ENCODE measurements at regions not wholly inside any gene's neighbourhood (a gene's known extent, or its start where the extent isn't known, plus 50 kb on each side); places are given as distances from the start of the nearest gene placed in this dataset.

DNA sequence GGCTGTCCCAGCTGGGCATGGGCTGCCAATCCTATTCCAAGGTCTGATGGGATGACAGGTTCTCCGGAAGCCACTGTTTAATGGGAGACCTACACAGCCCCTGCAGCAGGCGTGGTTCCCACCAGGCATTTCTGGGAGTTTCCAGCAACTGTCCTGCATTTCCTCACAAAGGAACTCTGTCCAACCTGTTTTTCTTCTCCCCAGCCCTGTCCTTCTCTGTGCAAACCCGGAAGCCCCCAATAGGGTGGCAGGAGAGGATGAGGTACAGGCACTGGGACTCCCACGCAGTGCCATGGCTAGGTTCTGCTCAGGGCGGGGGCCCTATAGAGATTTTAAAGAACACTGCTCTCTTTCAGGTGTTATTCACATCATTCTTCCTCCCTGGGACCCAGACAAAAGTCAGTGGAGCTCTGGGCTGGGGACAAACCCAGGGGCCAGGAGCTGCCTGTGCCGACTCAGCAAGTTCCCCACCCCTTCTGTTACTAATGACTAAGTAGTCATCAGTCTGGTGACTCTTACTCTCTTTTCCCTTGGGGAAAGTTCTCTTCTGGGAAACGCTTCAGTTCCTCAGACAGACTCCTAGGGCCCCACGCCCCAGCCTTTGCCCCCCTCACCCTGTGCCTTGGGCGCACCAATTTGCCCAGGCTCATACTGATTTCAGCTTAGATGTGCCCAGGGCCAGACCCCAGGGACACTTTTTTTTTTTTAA lies 97.7 kb downstream of the CD47 start:
- peak overlapping the region; percentile 66 for H3K9ac ChIP-seq
- DNase-seq: peak; percentile 91
- 0 out of 2 replicates have a peak, but pooled peaks cover 4% of the 10 kb centered on the region for H3K9me2 ChIP-seq (ENCODE audit: insufficient read depth)
- peaks cover 26% of the 10 kb centered on the region for H3K4me1 ChIP-seq (ENCODE audit: insufficient read depth)
- in situ Hi-C loops (cut with MboI): no loop called here
- no peaks in the 10 kb centered on the region for H3K36me3 ChIP-seq (ENCODE audit: low read depth)
- peaks cover 25% of the 10 kb centered on the region for H3F3A ChIP-seq (ENCODE audit: insufficient read depth)
- no peak overlapping the region for H2AFZ ChIP-seq
- H3K27me3 ChIP-seq (replicated peaks; ENCODE audit: insufficient read depth): no peaks in the 10 kb centered on the region
- H3K4me3 ChIP-seq: peak overlapping the region; percentile 42; the same call in 1 of the 2 replicates
- H3K9me3 ChIP-seq (ENCODE audit: low read depth): no peaks in the 10 kb centered on the region
- H3K27ac ChIP-seq: peak overlapping the region; percentile 75
- 55 to 56% methylated on average over 9 of the region's 9 CpGs for WGBS, 2 experiments (ENCODE audit: low coverage in 1 of 2, low lambda C conversion rate in 2 of 2, missing lambda C conversion rate in 2 of 2)
- TF ChIP-seq EZH2phosphoT487 (IDR thresholded peaks at IDR 0.05; ENCODE audit: insufficient read depth, low read depth): no peak
- no peak for TF ChIP-seq EZH2 (IDR thresholded peaks at IDR 0.05; ENCODE audit: insufficient read depth, poor library complexity, severe bottlenecking)
- H3K4me2 ChIP-seq (ENCODE audit: unreplicated experiment): peak overlapping the region; percentile 55
- H3K79me2 ChIP-seq (ENCODE audit: insufficient read depth): no peaks in the 10 kb centered on the region
- no peaks in the 10 kb centered on the region for H4K20me1 ChIP-seq (ENCODE audit: insufficient read depth)

DNA sequence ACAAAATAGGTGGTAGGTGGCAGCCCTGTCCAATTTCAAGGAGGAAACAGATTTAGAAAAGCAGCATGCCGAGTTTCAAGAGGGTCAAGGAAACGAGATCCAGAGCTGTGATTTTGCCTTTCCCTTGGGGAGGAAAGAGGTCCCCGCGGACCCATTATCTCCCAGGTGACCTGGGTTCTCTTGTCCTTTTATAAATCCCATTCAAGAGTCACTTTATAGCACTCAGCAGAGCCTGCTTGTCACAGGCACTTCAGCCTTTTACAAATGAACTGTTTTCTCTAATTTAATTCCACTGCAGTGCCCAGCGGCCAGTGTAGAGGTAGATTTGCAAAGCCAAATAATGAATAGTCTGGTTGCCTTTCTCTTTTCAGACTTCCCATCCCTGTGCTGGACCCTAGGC lies 99.9 kb downstream of the CD47 start:
- Histone ChIP-seq H3F3A (ENCODE audit: insufficient read depth) (peaks cover 47% of the 10 kb centered on the region), H2AFZ (no peak overlapping the region), H3K4me1 (ENCODE audit: insufficient read depth) (peaks cover 43% of the 10 kb centered on the region), H3K27me3 (replicated peaks; ENCODE audit: insufficient read depth) (no peaks in the 10 kb centered on the region), H4K20me1 (ENCODE audit: insufficient read depth) (no peaks in the 10 kb centered on the region), H3K36me3 (ENCODE audit: low read depth) (no peaks in the 10 kb centered on the region), H3K4me2 (ENCODE audit: unreplicated experiment) (no peak overlapping the region), H3K9me2 (ENCODE audit: insufficient read depth) (0 out of 2 replicates have a peak, but pooled peaks cover 4% of the 10 kb centered on the region), H3K9me3 (ENCODE audit: low read depth) (no peaks in the 10 kb centered on the region), H3K9ac (no peak overlapping the region), H3K4me3 (no peak overlapping the region), H3K27ac (no peak overlapping the region), H3K79me2 (ENCODE audit: insufficient read depth) (no peaks in the 10 kb centered on the region)
- DNase-seq: no peak
- 94 to 100% methylated on average over 5 of the region's 5 CpGs for WGBS, 2 experiments (ENCODE audit: low coverage in 1 of 2, low lambda C conversion rate in 2 of 2, missing lambda C conversion rate in 2 of 2)
- in situ Hi-C loops (cut with MboI): no loop called here
- TF ChIP-seq EZH2phosphoT487 (IDR thresholded peaks at IDR 0.05; ENCODE audit: insufficient read depth, low read depth): no peak

DNA sequence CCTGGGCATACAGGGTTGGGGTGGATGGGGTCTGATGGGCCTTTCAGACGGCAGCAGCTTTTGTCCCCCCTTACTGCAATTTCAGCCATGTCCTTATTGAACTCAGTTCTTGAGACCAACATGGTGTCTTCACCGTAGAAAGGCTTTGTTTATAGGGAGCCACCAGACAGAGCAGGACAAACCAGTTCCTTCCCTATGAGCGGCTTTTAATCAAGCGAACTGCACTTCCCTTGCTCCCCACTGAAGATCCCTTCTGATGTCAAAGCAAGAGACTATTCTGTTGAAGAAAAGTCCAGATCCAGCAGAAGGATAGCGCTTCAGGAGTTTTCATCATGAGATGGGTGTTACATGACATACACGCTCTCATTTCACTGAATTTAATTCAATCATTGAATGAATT lies 100.4 kb downstream of the CD47 start:
- Histone ChIP-seq H3K4me3 (no peak overlapping the region), H3K4me2 (ENCODE audit: unreplicated experiment) (no peak overlapping the region), H3K36me3 (ENCODE audit: low read depth) (no peaks in the 10 kb centered on the region), H2AFZ (no peak overlapping the region), H3K27me3 (replicated peaks; ENCODE audit: insufficient read depth) (no peaks in the 10 kb centered on the region), H3K79me2 (ENCODE audit: insufficient read depth) (no peaks in the 10 kb centered on the region), H4K20me1 (ENCODE audit: insufficient read depth) (no peaks in the 10 kb centered on the region), H3K9me2 (ENCODE audit: insufficient read depth) (0 out of 2 replicates have a peak, but pooled peaks cover 4% of the 10 kb centered on the region), H3K9ac (no peak overlapping the region), H3K27ac (no peak overlapping the region), H3K4me1 (ENCODE audit: insufficient read depth) (peaks cover 43% of the 10 kb centered on the region), H3F3A (ENCODE audit: insufficient read depth) (peaks cover 47% of the 10 kb centered on the region), H3K9me3 (ENCODE audit: low read depth) (no peaks in the 10 kb centered on the region)
- TF ChIP-seq EZH2 (IDR thresholded peaks at IDR 0.05; ENCODE audit: insufficient read depth, poor library complexity, severe bottlenecking): no peak
- 95 to 98% methylated on average over 6 of the region's 6 CpGs for WGBS, 2 experiments (ENCODE audit: low coverage in 1 of 2, low lambda C conversion rate in 2 of 2, missing lambda C conversion rate in 2 of 2)
- in situ Hi-C loops (cut with MboI): no loop called here
- DNase-seq: no peak

DNA sequence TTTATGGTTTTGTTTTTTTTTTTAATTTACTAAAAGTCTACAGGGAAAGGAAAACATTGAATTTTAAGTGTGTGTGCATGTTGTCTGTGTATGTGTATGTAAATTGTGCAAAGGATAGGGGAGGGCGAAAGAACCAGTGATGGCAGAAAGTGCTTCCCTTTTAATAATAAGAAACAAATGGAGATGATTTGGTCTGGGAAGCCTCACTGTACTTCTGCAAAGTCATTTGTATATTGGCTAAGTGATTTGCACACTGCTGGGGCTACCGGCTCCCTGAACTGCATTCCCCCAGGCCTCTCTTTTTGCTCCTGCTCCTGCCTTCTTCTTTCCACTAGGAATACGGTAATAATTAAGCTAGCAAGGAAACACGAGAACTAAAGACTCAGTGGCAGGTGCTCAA lies 101.2 kb downstream of the CD47 start:
- DNase-seq: no peak

More for the DNA sequence above, 101.2 kb downstream of the CD47 start:
- H2AFZ ChIP-seq: no peak overlapping the region
- H3K27me3 ChIP-seq (replicated peaks; ENCODE audit: insufficient read depth): no peaks in the 10 kb centered on the region
- no peaks in the 10 kb centered on the region for H3K9me3 ChIP-seq (ENCODE audit: low read depth)
- in situ Hi-C loops (cut with MboI): no loop called here
- H4K20me1 ChIP-seq (ENCODE audit: insufficient read depth): no peaks in the 10 kb centered on the region
- no peak overlapping the region for H3K27ac ChIP-seq
- peaks cover 43% of the 10 kb centered on the region for H3K4me1 ChIP-seq (ENCODE audit: insufficient read depth)
- H3K79me2 ChIP-seq (ENCODE audit: insufficient read depth): no peaks in the 10 kb centered on the region
- H3K4me2 ChIP-seq (ENCODE audit: unreplicated experiment): no peak overlapping the region
- TF ChIP-seq EZH2 (IDR thresholded peaks at IDR 0.05; ENCODE audit: insufficient read depth, poor library complexity, severe bottlenecking) (no peak), EZH2phosphoT487 (IDR thresholded peaks at IDR 0.05; ENCODE audit: insufficient read depth, low read depth) (no peak)
- 39 to 42% methylated on average over 4 of the region's 4 CpGs for WGBS, 2 experiments (ENCODE audit: low coverage in 1 of 2, low lambda C conversion rate in 2 of 2, missing lambda C conversion rate in 2 of 2)
- no peaks in the 10 kb centered on the region for H3K36me3 ChIP-seq (ENCODE audit: low read depth)
- H3K9ac ChIP-seq: no peak overlapping the region
- peaks cover 45% of the 10 kb centered on the region for H3F3A ChIP-seq (ENCODE audit: insufficient read depth)
- H3K4me3 ChIP-seq: no peak overlapping the region
- H3K9me2 ChIP-seq (ENCODE audit: insufficient read depth): no peaks in the 10 kb centered on the region
